ENCODE measurements at regions not wholly inside any gene's neighbourhood (a gene's known extent, or its start where the extent isn't known, plus 50 kb on each side); places are given as distances from the start of the nearest gene placed in this dataset.

DNA sequence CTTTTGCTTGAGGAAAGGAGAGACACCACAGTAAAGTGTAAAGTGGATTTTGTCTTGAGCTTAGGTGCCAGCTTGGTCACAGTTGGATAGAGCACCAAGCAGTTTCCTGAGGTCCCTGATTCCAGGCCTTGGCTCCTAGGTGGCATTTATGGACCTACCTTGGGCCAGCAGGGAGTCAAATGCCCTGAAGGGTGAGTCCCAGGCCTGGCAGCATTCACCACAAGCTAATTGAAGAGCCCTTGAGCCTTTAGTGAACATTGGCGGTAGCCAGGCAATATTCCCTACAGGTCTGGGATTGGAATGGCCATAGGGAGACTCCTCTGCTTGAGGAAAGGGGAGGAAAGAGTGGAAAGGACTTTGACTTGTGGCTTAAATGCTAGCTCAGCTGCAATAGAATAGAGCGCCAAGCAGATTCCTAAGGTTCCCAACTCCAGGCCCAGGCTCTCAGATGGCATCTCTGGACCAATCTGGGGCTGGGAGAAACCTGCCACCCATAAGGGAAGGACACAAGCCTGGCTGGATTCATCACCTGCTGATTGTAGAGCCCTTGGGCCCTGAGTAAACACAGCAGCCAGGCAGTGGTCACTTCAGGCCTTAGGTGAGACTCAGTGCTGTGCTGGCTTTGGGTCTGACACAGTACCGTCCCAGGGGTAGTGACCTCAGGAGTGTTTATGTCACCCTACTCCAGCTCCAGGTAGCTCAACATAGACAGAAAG lies 137.5 kb upstream of the OTOS start:
- TF ChIP-seq, protein P1, sequence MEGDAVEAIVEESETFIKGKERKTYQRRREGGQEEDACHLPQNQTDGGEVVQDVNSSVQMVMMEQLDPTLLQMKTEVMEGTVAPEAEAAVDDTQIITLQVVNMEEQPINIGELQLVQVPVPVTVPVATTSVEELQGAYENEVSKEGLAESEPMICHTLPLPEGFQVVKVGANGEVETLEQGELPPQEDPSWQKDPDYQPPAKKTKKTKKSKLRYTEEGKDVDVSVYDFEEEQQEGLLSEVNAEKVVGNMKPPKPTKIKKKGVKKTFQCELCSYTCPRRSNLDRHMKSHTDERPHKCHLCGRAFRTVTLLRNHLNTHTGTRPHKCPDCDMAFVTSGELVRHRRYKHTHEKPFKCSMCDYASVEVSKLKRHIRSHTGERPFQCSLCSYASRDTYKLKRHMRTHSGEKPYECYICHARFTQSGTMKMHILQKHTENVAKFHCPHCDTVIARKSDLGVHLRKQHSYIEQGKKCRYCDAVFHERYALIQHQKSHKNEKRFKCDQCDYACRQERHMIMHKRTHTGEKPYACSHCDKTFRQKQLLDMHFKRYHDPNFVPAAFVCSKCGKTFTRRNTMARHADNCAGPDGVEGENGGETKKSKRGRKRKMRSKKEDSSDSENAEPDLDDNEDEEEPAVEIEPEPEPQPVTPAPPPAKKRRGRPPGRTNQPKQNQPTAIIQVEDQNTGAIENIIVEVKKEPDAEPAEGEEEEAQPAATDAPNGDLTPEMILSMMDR (IDR thresholded peaks at IDR 0.05) = no peak
- DNase-seq = no peak
- Histone ChIP-seq H3K27me3 (ENCODE audit: insufficient read depth in 3 of 3, low read length in 2 of 3) (no peaks in the 10 kb centered on the region), H3K9me3 (no peaks in the 10 kb centered on the region), H3K4me3 (no peak overlapping the region), H3K36me3 (ENCODE audit: insufficient read depth in 1 of 2, low read depth in 1 of 2) (no peaks in the 10 kb centered on the region), H3K27ac (no peak overlapping the region), H3K4me1 (peaks cover 10% of the 10 kb centered on the region)
- intact Hi-C loops (cut with DNase I) = no loop called here
- 76 to 92% (median 79%) methylated on average over 3 of the region's 3 CpGs for WGBS, 3 donors
- peak; percentile 19 to 39 (median 30) for ATAC-seq

DNA sequence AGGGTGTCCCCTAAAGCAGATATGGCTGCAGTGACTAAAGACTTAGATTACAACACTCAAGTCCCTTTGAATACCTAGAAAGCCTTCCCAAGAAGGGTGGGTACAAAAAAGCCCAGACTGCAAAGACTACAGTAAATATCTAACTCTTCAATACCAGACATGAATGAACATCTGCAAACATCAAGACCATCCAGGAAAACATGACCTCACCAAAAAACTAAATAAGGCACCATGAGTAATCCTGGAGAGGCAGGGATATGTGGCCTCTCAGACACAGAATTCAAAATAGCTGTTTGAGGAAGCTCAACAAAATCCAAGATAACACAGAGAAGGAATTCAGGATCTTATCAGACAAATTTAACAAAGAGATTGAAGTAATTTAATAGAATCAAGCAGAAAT lies 138.2 kb upstream of the OTOS start:
- TF ChIP-seq, protein P1 (IDR thresholded peaks at IDR 0.05) = no peak
- intact Hi-C loops (cut with DNase I) = no loop called here
- ATAC-seq = peak; percentile 77 to 93 (median 86)
- Histone ChIP-seq H3K27me3 (ENCODE audit: insufficient read depth in 3 of 3, low read length in 2 of 3) (no peaks in the 10 kb centered on the region), H3K9me3 (no peaks in the 10 kb centered on the region), H3K4me3 (no peak overlapping the region), H3K4me1 (peaks cover 10% of the 10 kb centered on the region), H3K27ac (no peak overlapping the region), H3K36me3 (ENCODE audit: insufficient read depth in 1 of 2, low read depth in 1 of 2) (no peaks in the 10 kb centered on the region)
- DNase-seq = no peak

DNA sequence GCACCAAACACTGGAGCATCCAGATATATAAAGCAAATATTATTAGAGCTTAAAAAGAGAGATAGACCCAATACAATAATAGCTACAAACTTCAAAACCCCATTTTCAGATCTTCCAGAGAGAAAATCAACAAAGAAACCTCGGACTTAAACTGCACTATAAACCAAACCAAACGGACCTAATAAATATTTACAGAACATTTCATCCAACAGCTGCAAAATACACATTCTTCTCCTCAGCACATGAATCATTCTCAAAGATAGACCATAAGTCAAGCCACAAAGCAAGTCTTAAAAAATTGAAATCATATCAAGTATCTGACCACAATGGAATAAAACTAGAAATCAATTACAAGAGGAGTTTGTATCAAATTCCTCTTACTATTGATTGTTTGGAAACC lies 140.2 kb upstream of the OTOS start:
- no peaks in the 10 kb centered on the region for H3K27me3 ChIP-seq (ENCODE audit: insufficient read depth in 3 of 3, low read length in 2 of 3)
- WGBS, 3 donors = 55 to 69% (median 58%) methylated on average over 2 of the region's 2 CpGs
- H3K4me1 ChIP-seq = peaks cover 10% of the 10 kb centered on the region
- H3K27ac ChIP-seq = no peak overlapping the region
- DNase-seq (no peak), ATAC-seq (no peak)
- no peak overlapping the region for H3K4me3 ChIP-seq
- TF ChIP-seq, protein P1 (IDR thresholded peaks at IDR 0.05) = no peak
- intact Hi-C loops (cut with DNase I) = no loop called here
- H3K9me3 ChIP-seq = no peaks in the 10 kb centered on the region
- H3K36me3 ChIP-seq (ENCODE audit: insufficient read depth in 1 of 2, low read depth in 1 of 2) = no peaks in the 10 kb centered on the region

DNA sequence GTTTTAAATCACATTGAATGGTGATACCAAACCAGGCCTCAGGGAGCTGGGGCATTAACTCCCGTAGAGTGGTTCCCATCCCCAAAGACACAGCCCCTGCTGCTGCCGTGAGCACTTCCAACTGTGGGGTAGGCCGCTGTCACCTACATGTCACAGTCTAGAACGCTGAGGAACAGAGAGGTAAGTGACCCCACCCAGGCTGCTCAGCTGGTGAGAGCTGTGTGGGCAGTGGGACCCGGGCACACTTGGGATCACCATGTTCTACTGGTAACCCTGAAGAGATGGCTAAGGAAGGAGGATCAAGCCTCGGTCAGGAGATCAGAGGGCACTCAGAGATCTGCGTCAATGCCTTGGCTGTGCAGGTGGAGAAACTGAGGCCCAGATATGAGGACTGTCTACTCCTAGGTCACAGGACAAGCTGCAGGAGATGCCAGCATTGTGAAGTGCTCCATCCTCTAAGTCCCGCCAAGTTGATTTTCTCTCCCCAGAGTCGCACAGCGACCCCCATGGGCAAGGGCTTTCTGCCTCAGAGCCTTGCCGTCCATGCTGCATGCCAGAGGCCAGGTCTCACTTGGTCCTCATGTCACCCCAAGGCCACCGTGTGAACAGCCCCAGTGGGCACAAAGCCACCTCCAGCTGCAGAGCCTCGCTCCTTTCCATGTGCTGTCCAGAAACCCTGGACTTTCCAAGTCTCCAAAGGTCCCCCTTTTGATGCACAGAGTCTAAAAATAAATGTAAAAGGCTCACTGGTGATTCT lies 144.2 kb upstream of the OTOS start:
- H3K27ac ChIP-seq = no peak overlapping the region
- intact Hi-C loops (cut with DNase I) = no loop called here
- no peaks in the 10 kb centered on the region for H3K4me1 ChIP-seq
- WGBS, 3 donors = 82 to 88% (median 85%) methylated on average over 13 of the region's 13 CpGs
- peak in 1 of 2 donors; percentile 28 for DNase-seq
- ATAC-seq = no peak
- TF ChIP-seq, protein P1 (IDR thresholded peaks at IDR 0.05) = no peak
- H3K27me3 ChIP-seq (ENCODE audit: insufficient read depth in 3 of 3, low read length in 2 of 3) = no peaks in the 10 kb centered on the region
- no peak overlapping the region for H3K4me3 ChIP-seq
- H3K9me3 ChIP-seq = no peaks in the 10 kb centered on the region
- H3K36me3 ChIP-seq (ENCODE audit: insufficient read depth in 1 of 2, low read depth in 1 of 2) = no peaks in the 10 kb centered on the region
